OCI-LY1 (cell line): ENCODE measurements at regions not wholly inside any gene's neighbourhood (a gene's known extent, or its start where the extent isn't known, plus 50 kb on each side); places are given as distances from the start of the nearest gene placed in this dataset.

Experiments
- H2AFZ ChIP-seq: fragments of 200-600 bp; sonication (generic), shearing (Covaris generic); 2 replicates; pipeline ENCODE4 v1.6.0; 2014; ENCODE audit warnings: antibody characterized with exemption, mild to moderate bottlenecking, low read length
- H3F3A ChIP-seq: fragments of 200-600 bp; sonication (generic), shearing (Covaris generic); 2 replicates; pipeline ENCODE4 v1.6.0; 2014; ENCODE audit warnings: mild to moderate bottlenecking, antibody characterized with exemption, low read length, moderate library complexity; ENCODE audit not compliant: insufficient read depth
- H3K27ac ChIP-seq: fragments of 200-600 bp; sonication (generic); 2 replicates; pipeline ENCODE4 v1.5.1; 2014; ENCODE audit warnings: low read length, mixed run types, mild to moderate bottlenecking, low read depth; ENCODE audit not compliant: poor library complexity, severe bottlenecking
- H3K27me3 ChIP-seq: fragments of 200-600 bp; sonication (generic); 2 replicates; pipeline ENCODE4 v1.6.0; 2014; ENCODE audit warnings: antibody characterized with exemption, mild to moderate bottlenecking, low read length, moderate library complexity; ENCODE audit not compliant: insufficient read depth
- H3K36me3 ChIP-seq: fragments of 200-600 bp; sonication (generic); 2 replicates; pipeline ENCODE4 v1.6.1; 2014; ENCODE audit warnings: mild to moderate bottlenecking, antibody characterized with exemption, low read length, moderate library complexity, mixed read lengths; ENCODE audit not compliant: insufficient read depth
- H3K4me1 ChIP-seq: fragments of 200-600 bp; sonication (generic); 2 replicates; pipeline ENCODE4 v1.5.1; 2014; ENCODE audit warnings: mild to moderate bottlenecking, low read length, moderate library complexity; ENCODE audit not compliant: insufficient read depth, severe bottlenecking
- H3K4me2 ChIP-seq: fragments of 200-600 bp; sonication (generic), shearing (Covaris generic); 2 replicates; pipeline ENCODE4 v1.6.1; 2014; ENCODE audit warnings: low read length
- H3K4me3 ChIP-seq: fragments of 200-600 bp; sonication (generic); 2 replicates; pipeline ENCODE4 v1.5.1; 2014; ENCODE audit warnings: low read length, low read depth, mild to moderate bottlenecking, mixed read lengths; ENCODE audit not compliant: poor library complexity, severe bottlenecking
- H3K79me2 ChIP-seq: fragments of 200-600 bp; shearing (Covaris generic); 2 replicates; pipeline ENCODE4 v1.6.1; 2016; ENCODE audit warnings: mixed run types, low read length, mixed read lengths; ENCODE audit not compliant: insufficient read depth
- H3K9ac ChIP-seq: fragments of 200-600 bp; sonication (generic), shearing (Covaris generic); 2 replicates; pipeline ENCODE4 v1.6.1; 2014; ENCODE audit warnings: mild to moderate bottlenecking, low read length, mixed read lengths
- H3K9me2 ChIP-seq: fragments of 200-600 bp; sonication (generic), shearing (Covaris generic); 2 replicates; pipeline ENCODE4 v1.6.1; 2014; ENCODE audit warnings: low read depth, mild to moderate bottlenecking, low read length, mixed read lengths
- H3K9me3 ChIP-seq: fragments of 200-600 bp; shearing (Covaris generic); 2 replicates; pipeline ENCODE4 v1.6.1; 2014; ENCODE audit warnings: low read length, mixed read lengths
- H4K20me1 ChIP-seq: fragments of 200-600 bp; sonication (generic), shearing (Covaris generic); 2 replicates; pipeline ENCODE4 v1.6.0; 2016; ENCODE audit warnings: mild to moderate bottlenecking, low read length; ENCODE audit not compliant: insufficient read depth
- EZH2 ChIP-seq: fragments of 200-600 bp; sonication (generic), shearing (Covaris generic); IDR thresholded peaks from 2 replicates; pipeline ENCODE4 v1.8.0; 2017; ENCODE audit warnings: borderline replicate concordance, mixed run types, mild to moderate bottlenecking, antibody characterized with exemption, low read length, moderate library complexity, mixed read lengths
- TF ChIP-seq, protein P1 (sequence below): fragments of 200-600 bp; sonication (generic), shearing (Covaris generic); IDR thresholded peaks from 2 replicates; pipeline ENCODE4 v1.5.1; 2017; ENCODE audit warnings: mild to moderate bottlenecking, antibody characterized with exemption, low read length, moderate library complexity, mixed read lengths

DNA sequence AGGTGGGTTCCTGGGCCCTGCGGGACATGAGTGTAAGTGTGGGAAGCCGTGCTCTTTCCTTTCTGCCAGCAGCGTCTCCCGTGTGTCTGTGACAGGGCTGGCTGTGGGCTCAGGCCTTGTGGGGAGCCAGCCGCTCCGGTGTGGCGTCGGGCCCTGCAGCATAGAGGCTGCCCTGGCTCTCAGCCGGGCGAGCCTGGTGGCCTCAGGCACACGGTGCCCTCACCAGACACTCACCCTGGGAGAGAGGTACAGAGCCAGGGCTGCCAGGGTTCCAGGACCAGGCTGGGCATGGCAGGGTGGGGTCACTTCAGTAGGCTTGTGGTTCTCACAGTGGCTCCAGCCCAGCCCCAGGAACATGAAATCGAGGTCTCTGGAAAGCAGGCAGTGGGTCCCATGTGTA, 324.8 kb downstream of the TEX29 start:
- no peaks in the 10 kb centered on the region for H4K20me1 ChIP-seq
- no peak overlapping the region for H3K4me2 ChIP-seq
- no peak overlapping the region for H3K27ac ChIP-seq
- no peaks in the 10 kb centered on the region for H3K9me3 ChIP-seq
- H2AFZ ChIP-seq, result no peak overlapping the region
- no peak overlapping the region for H3K9ac ChIP-seq
- no peak for TF ChIP-seq EZH2
- TF ChIP-seq, protein P1, sequence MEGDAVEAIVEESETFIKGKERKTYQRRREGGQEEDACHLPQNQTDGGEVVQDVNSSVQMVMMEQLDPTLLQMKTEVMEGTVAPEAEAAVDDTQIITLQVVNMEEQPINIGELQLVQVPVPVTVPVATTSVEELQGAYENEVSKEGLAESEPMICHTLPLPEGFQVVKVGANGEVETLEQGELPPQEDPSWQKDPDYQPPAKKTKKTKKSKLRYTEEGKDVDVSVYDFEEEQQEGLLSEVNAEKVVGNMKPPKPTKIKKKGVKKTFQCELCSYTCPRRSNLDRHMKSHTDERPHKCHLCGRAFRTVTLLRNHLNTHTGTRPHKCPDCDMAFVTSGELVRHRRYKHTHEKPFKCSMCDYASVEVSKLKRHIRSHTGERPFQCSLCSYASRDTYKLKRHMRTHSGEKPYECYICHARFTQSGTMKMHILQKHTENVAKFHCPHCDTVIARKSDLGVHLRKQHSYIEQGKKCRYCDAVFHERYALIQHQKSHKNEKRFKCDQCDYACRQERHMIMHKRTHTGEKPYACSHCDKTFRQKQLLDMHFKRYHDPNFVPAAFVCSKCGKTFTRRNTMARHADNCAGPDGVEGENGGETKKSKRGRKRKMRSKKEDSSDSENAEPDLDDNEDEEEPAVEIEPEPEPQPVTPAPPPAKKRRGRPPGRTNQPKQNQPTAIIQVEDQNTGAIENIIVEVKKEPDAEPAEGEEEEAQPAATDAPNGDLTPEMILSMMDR, result no peak
- no peaks in the 10 kb centered on the region; the same call in 1 of the 2 replicates for H3K27me3 ChIP-seq
- no peaks in the 10 kb centered on the region for H3K36me3 ChIP-seq
- no peaks in the 10 kb centered on the region for H3F3A ChIP-seq
- H3K4me3 ChIP-seq, result no peak overlapping the region
- no peaks in the 10 kb centered on the region for H3K4me1 ChIP-seq
- H3K9me2 ChIP-seq, result no peaks in the 10 kb centered on the region
- no peaks in the 10 kb centered on the region for H3K79me2 ChIP-seq

DNA sequence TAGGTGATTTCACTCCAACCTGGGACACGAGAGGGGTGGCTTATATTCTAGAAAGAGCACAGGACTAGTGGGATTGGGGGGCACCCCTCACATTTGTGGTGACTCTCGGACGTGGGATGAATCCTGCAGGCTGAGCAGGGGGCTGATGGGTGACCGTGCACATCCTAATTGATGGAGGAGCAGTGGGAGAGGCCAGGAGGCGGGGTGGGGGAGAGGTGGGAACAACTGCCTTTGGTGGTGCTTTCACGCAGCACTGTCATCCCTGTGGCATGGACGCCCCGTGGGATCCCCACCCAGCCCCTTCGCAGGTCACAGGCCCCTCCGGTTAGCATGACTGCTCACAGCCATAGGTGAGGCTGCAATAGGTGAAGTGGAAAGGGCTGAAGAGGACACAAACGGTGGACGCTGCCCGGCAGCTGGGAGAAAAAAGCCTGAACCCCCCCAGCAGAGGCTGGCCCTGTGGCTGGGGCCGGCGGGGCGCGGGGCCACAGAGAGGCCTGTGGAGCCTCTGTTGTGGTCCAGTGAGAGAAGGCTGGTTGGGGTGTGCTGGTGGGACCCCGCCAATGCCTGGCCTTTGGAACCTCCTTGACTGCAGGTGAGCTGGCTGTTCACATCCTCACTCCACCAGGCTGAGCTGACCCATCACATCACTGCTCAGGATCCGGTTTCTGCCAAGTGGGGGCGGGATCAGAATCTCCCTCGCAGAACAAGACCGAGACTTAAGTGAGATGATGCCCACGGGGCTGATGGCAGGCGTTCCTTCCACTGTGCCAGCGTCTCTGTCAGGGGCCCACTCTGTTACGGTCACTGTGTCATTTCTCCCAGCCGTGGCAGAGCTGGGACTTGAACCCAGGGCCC, 325.4 kb downstream of the TEX29 start:
- Histone ChIP-seq H4K20me1 (no peaks in the 10 kb centered on the region), H3K9me3 (no peaks in the 10 kb centered on the region), H3F3A (no peaks in the 10 kb centered on the region), H3K4me1 (no peaks in the 10 kb centered on the region), H2AFZ (no peak overlapping the region), H3K79me2 (no peaks in the 10 kb centered on the region), H3K9me2 (no peaks in the 10 kb centered on the region), H3K4me2 (no peak overlapping the region), H3K9ac (no peak overlapping the region), H3K27me3 (no peaks in the 10 kb centered on the region; the same call in 1 of the 2 replicates), H3K27ac (no peak overlapping the region), H3K4me3 (no peak overlapping the region), H3K36me3 (no peaks in the 10 kb centered on the region)
- TF ChIP-seq EZH2, result no peak
- TF ChIP-seq, protein P1, result no peak

- H3K4me3 ChIP-seq, result no peak overlapping the region
- H3K4me1 ChIP-seq, result no peaks in the 10 kb centered on the region
- no peaks in the 10 kb centered on the region for H4K20me1 ChIP-seq
- H3K9me3 ChIP-seq, result no peaks in the 10 kb centered on the region
- no peak overlapping the region for H3K27ac ChIP-seq
- no peak overlapping the region for H3K4me2 ChIP-seq
- H3K9ac ChIP-seq, result no peak overlapping the region
- H3F3A ChIP-seq, result no peaks in the 10 kb centered on the region
- H3K36me3 ChIP-seq, result no peaks in the 10 kb centered on the region
- TF ChIP-seq EZH2, result no peak
- TF ChIP-seq, protein P1, result no peak
- no peaks in the 10 kb centered on the region for H3K9me2 ChIP-seq
- H3K27me3 ChIP-seq, result no peaks in the 10 kb centered on the region; the same call in 1 of the 2 replicates
- no peaks in the 10 kb centered on the region for H3K79me2 ChIP-seq
- no peak overlapping the region for H2AFZ ChIP-seq
Measured at GRCh38 chr13:111646456-111646855, 326.0 kb downstream of the TEX29 start.
